Suprapubic skin (tissue), 4 donors: ENCODE measurements at regions not wholly inside any gene's neighbourhood (a gene's known extent, or its start where the extent isn't known, plus 50 kb on each side); places are given as distances from the start of the nearest gene placed in this dataset.
"Not testable (repeated sequence)": the region's sequence is repeated elsewhere in the genome, so short reads cannot be mapped to it uniquely, and the experiment has no call there.

Experiments used
- DNase-seq, 2 donors: peaks; one replicate each; pipeline ENCODE4 v3.0.0-alpha.2; 2019; ENCODE audit warnings: low spot score in 2 of 2
- H3K27ac ChIP-seq: fragments of 200-600 bp; sonication (generic); one replicate; pipeline ENCODE4 v1.5.1; 2019
- H3K27me3 ChIP-seq: fragments of 200-600 bp; sonication (generic); one replicate; pipeline ENCODE4 v1.5.1; 2019
- H3K36me3 ChIP-seq: fragments of 200-600 bp; sonication (generic); one replicate; pipeline ENCODE4 v1.5.1; 2019
- H3K4me1 ChIP-seq: fragments of 200-600 bp; sonication (generic); one replicate; pipeline ENCODE4 v1.5.1; 2019
- H3K4me3 ChIP-seq: fragments of 200-600 bp; sonication (generic); one replicate; pipeline ENCODE4 v1.5.1; 2019; ENCODE audit warnings: mild to moderate bottlenecking
- H3K9me3 ChIP-seq: fragments of 200-600 bp; sonication (generic); one replicate; pipeline ENCODE4 v1.5.1; 2019
- EP300 ChIP-seq: sonication (generic); formaldehyde crosslinking; IDR thresholded peaks from one replicate; pipeline ENCODE4 v1.6.1; 2017; ENCODE audit warnings: antibody characterized with exemption
- POLR2A ChIP-seq, 2 donors: fragments of 450-650 bp; IDR thresholded peaks; one replicate each; pipeline ENCODE4 v1.6.1; 2017; ENCODE audit warnings: antibody characterized with exemption in 2 of 2, mild to moderate bottlenecking in 2 of 2, moderate library complexity in 2 of 2
- POLR2AphosphoS5 ChIP-seq, 3 donors: sonication (generic); formaldehyde crosslinking; IDR thresholded peaks; one replicate each; pipeline ENCODE4 v1.6.1; 2017; ENCODE audit warnings: antibody characterized with exemption in 3 of 3
- WGBS: methylation state at CpG from one replicate; pipeline ENCODE4 v1.1.5; 2018; 5-methylcytosine and 5-hydroxymethylcytosine counted together
- TF ChIP-seq, protein P1 (sequence below), 2 donors: fragments of 200-600 bp in 1 of 2; fragments of 450-650 bp in 1 of 2; sonication (generic) in 1 of 2; IDR thresholded peaks; one replicate each; pipeline ENCODE4 v1.5.1; 2016 to 2019; ENCODE audit warnings: antibody characterized with exemption in 2 of 2, mild to moderate bottlenecking in 1 of 2, moderate library complexity in 1 of 2

GRCh38 chr7:136392856-136393255, 415.7 kb upstream of the MTPN start:
- TF ChIP-seq POLR2A (IDR thresholded peaks at IDR 0.05) (no peak), POLR2AphosphoS5 (IDR thresholded peaks at IDR 0.05) (no peak), EP300 (no peak)
- TF ChIP-seq, protein P1, sequence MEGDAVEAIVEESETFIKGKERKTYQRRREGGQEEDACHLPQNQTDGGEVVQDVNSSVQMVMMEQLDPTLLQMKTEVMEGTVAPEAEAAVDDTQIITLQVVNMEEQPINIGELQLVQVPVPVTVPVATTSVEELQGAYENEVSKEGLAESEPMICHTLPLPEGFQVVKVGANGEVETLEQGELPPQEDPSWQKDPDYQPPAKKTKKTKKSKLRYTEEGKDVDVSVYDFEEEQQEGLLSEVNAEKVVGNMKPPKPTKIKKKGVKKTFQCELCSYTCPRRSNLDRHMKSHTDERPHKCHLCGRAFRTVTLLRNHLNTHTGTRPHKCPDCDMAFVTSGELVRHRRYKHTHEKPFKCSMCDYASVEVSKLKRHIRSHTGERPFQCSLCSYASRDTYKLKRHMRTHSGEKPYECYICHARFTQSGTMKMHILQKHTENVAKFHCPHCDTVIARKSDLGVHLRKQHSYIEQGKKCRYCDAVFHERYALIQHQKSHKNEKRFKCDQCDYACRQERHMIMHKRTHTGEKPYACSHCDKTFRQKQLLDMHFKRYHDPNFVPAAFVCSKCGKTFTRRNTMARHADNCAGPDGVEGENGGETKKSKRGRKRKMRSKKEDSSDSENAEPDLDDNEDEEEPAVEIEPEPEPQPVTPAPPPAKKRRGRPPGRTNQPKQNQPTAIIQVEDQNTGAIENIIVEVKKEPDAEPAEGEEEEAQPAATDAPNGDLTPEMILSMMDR (IDR thresholded peaks at IDR 0.05): no peak
- WGBS: 85% methylated on average over 2 of the region's 2 CpGs
- DNase-seq: no peak
- H3K27me3 ChIP-seq: no peaks in the 10 kb centered on the region
- no peak overlapping the region for H3K4me3 ChIP-seq
- no peaks in the 10 kb centered on the region for H3K36me3 ChIP-seq
- H3K9me3 ChIP-seq: no peaks in the 10 kb centered on the region
- no peak overlapping the region for H3K27ac ChIP-seq
- H3K4me1 ChIP-seq: no peaks in the 10 kb centered on the region

GRCh38 chr7:136391371-136391770, 414.2 kb upstream of the MTPN start:
- DNase-seq: no peak
- Histone ChIP-seq H3K9me3 (no peaks in the 10 kb centered on the region), H3K27me3 (no peaks in the 10 kb centered on the region), H3K4me1 (no peaks in the 10 kb centered on the region), H3K4me3 (no peak overlapping the region), H3K27ac (no peak overlapping the region), H3K36me3 (no peaks in the 10 kb centered on the region)
- TF ChIP-seq, protein P1 (IDR thresholded peaks at IDR 0.05): no peak
- no peak for TF ChIP-seq POLR2A (IDR thresholded peaks at IDR 0.05)
- no peak for TF ChIP-seq POLR2AphosphoS5 (IDR thresholded peaks at IDR 0.05)
- no peak for TF ChIP-seq EP300
- 77% methylated on average over 6 of the region's 6 CpGs for WGBS

GRCh38 chr7:136389933-136390332, 412.8 kb upstream of the MTPN start:
- Histone ChIP-seq H3K9me3 (no peaks in the 10 kb centered on the region), H3K4me1 (no peaks in the 10 kb centered on the region), H3K36me3 (no peaks in the 10 kb centered on the region), H3K27me3 (no peaks in the 10 kb centered on the region), H3K4me3 (no peak overlapping the region), H3K27ac (no peak overlapping the region)
- WGBS: 69% methylated on average over 3 of the region's 3 CpGs
- no peak for DNase-seq
- TF ChIP-seq POLR2AphosphoS5 (IDR thresholded peaks at IDR 0.05) (no peak), EP300 (no peak), POLR2A (IDR thresholded peaks at IDR 0.05) (no peak)
- TF ChIP-seq, protein P1 (IDR thresholded peaks at IDR 0.05): no peak

- Histone ChIP-seq H3K27me3 (no peaks in the 10 kb centered on the region), H3K4me1 (no peaks in the 10 kb centered on the region), H3K27ac (no peak overlapping the region), H3K9me3 (no peaks in the 10 kb centered on the region), H3K4me3 (no peak overlapping the region), H3K36me3 (no peaks in the 10 kb centered on the region)
- DNase-seq: no peak
- no peak for TF ChIP-seq POLR2A (IDR thresholded peaks at IDR 0.05)
- no peak for TF ChIP-seq EP300
- TF ChIP-seq POLR2AphosphoS5 (IDR thresholded peaks at IDR 0.05): no peak
- TF ChIP-seq, protein P1 (IDR thresholded peaks at IDR 0.05): no peak
- 64% methylated on average over 2 of the region's 2 CpGs for WGBS
Observed at GRCh38 chr7:136386876-136387275, 409.7 kb upstream of the MTPN start.

DNA sequence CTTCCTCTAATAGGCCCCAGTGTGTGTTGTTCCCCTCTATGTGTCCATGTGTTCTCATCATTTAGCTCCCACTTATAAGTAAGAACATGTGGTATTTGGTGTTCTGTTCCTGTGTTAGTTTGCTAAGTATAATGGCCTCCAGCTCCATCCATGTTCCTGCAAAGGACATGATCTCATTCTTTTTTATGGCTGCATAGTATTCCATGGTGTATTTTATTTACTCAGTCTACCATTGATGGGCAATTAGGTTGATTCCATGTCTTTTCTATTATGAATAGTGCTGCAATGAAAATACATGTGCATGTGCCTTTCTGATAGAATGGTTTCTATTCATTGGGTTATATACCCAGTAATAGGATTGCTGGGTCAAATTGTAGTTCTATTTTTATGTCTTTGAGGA, 394.2 kb upstream of the MTPN start:
- not testable (repeated sequence) for H3K9me3 ChIP-seq, H3K27me3 ChIP-seq, DNase-seq, H3K36me3 ChIP-seq, H3K4me1 ChIP-seq, H3K27ac ChIP-seq, H3K4me3 ChIP-seq

DNA sequence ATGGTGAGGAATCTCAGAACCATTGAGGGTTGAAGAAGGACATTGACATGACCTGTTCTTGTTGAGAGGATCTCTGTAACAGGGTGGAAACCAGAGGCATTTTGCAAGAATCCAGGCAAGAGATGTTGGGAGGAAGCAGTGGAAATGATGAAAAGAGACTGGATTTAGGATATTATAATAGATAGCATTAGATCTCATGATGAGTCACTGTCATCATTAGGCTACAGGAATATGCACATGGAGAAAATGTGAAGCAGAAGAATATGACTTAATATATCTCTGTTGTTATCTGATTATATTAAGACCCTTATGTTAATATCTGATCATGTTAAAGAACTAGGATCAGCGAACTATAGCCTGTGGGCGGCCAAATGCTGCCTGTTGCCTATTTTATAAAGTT, 393.0 kb upstream of the MTPN start:
- TF ChIP-seq POLR2A (IDR thresholded peaks at IDR 0.05) (no peak), EP300 (no peak), POLR2AphosphoS5 (IDR thresholded peaks at IDR 0.05) (no peak)
- TF ChIP-seq, protein P1 (IDR thresholded peaks at IDR 0.05): no peak
- 87% methylated on average over 2 of the region's 2 CpGs for WGBS
- no peaks in the 10 kb centered on the region for H3K27me3 ChIP-seq
- no peaks in the 10 kb centered on the region for H3K36me3 ChIP-seq
- no peaks in the 10 kb centered on the region for H3K4me1 ChIP-seq
- DNase-seq: no peak
- H3K4me3 ChIP-seq: no peak overlapping the region
- H3K27ac ChIP-seq: no peak overlapping the region
- no peaks in the 10 kb centered on the region for H3K9me3 ChIP-seq
